Endothelial cell of umbilical vein (primary cell): ENCODE measurements at regions not wholly inside any gene's neighbourhood (a gene's known extent, or its start where the extent isn't known, plus 50 kb on each side); places are given as distances from the start of the nearest gene placed in this dataset.

ENCODE experiments used
- BruUV-seq: library from RNA; stranded (reverse); fragments of 400-500 nt; replicated peaks from 2 replicates; lab custom pipeline; 2021; lab: Mats Ljungman, UMichigan
- CTCF ChIA-PET: fragments of 300-600, 350-600 bp; sonication (Branson Sonifier 250); formaldehyde crosslinking; loops from one replicate; lab custom pipeline; 2021; ENCODE audit warnings: antibody characterized with exemption, inconsistent platforms; lab: Charles Lee
- POLR2A ChIA-PET: fragments of 300-600, 350-600 bp; sonication (Branson Sonifier 250); formaldehyde crosslinking; loops from one replicate; lab custom pipeline; 2021; ENCODE audit warnings: antibody characterized with exemption, inconsistent platforms; lab: Charles Lee
- DNase-seq: peaks from one replicate; pipeline ENCODE4 v3.0.0-alpha.2; 2011; ENCODE audit warnings: low read depth, low spot score
- FAIRE-seq: peaks from 2 replicates; lab custom pipeline; 2011; peaks lifted over from hg19 to GRCh38; lab: Jason Lieb, UNC
- H2AFZ ChIP-seq: 2 replicates; pipeline ENCODE4 v1.6.0; 2012; ENCODE audit warnings: low read depth, low read length, control low read depth, inconsistent platforms
- H3K27ac ChIP-seq: 2 replicates; pipeline ENCODE4 v1.5.1; 2011; ENCODE audit warnings: low read depth, mild to moderate bottlenecking, control low read depth, low read length, moderate library complexity; ENCODE audit not compliant: insufficient read depth
- H3K27me3 ChIP-seq, 2 experiments: 2 replicates each; pipeline versions ENCODE4 v1.6.0 to v1.6.1; 2011; ENCODE audit warnings: low read length in 2 of 2, mixed read lengths in 1 of 2; ENCODE audit not compliant: control insufficient read depth in 2 of 2, insufficient read depth in 2 of 2
- H3K36me3 ChIP-seq, 2 experiments: 2 replicates in 1 of 2; 3 replicates in 1 of 2; pipeline ENCODE4 v1.5.1; 2011; ENCODE audit warnings: low read length in 2 of 2, mild to moderate bottlenecking in 1 of 2, moderate library complexity in 1 of 2; ENCODE audit not compliant: control insufficient read depth in 2 of 2, insufficient read depth in 2 of 2; ENCODE audit errors: extremely low read depth in 1 of 2
- H3K4me1 ChIP-seq: 3 replicates; pipeline ENCODE4 v1.5.1; 2011; ENCODE audit warnings: mild to moderate bottlenecking, low read length; ENCODE audit not compliant: control insufficient read depth, insufficient read depth; ENCODE audit errors: extremely low read depth
- H3K4me2 ChIP-seq: 2 replicates; pipeline ENCODE4 v1.6.1; 2011; ENCODE audit warnings: low read length, control low read depth, mixed read lengths; ENCODE audit not compliant: insufficient read depth
- H3K4me3 ChIP-seq, 3 experiments: fragments of 200-600 bp in 1 of 3; sonication (generic), shearing (Covaris generic) in 1 of 3; replicated peaks in 1 of 3; 2 replicates each; pipeline ENCODE4 v1.5.1; 2011 to 2016; ENCODE audit warnings: control low read depth in 3 of 3, low read length in 3 of 3, mild to moderate bottlenecking in 2 of 3, inconsistent platforms in 1 of 3, low read depth in 1 of 3, moderate library complexity in 1 of 3; ENCODE audit not compliant: insufficient read depth in 1 of 3
- H3K79me2 ChIP-seq: 2 replicates; pipeline ENCODE4 v1.6.0; 2012; ENCODE audit warnings: low read length, inconsistent platforms; ENCODE audit not compliant: control insufficient read depth, insufficient read depth
- H3K9ac ChIP-seq: replicated peaks from 2 replicates; pipeline ENCODE3; 2011; ENCODE audit warnings: low read length, control low read depth; ENCODE audit not compliant: insufficient read depth; ENCODE audit errors: extremely low read depth
- H3K9me1 ChIP-seq: replicated peaks from 3 replicates; pipeline ENCODE4 v1.6.0; 2011; ENCODE audit warnings: mild to moderate bottlenecking, low read length; ENCODE audit not compliant: control insufficient read depth, insufficient read depth; ENCODE audit errors: extremely low read depth
- H3K9me3 ChIP-seq: replicated peaks from 2 replicates; pipeline ENCODE4 v1.5.1; 2012; ENCODE audit warnings: low read length, inconsistent platforms; ENCODE audit not compliant: control insufficient read depth, insufficient read depth
- H4K20me1 ChIP-seq: replicated peaks from 2 replicates; pipeline ENCODE3; 2011; ENCODE audit warnings: mild to moderate bottlenecking, low read length; ENCODE audit not compliant: control insufficient read depth, insufficient read depth; ENCODE audit errors: extremely low read depth
- EZH2 ChIP-seq: IDR thresholded peaks from 2 replicates; pipeline ENCODE4 v1.6.1; 2012; ENCODE audit warnings: borderline replicate concordance, low read depth, mild to moderate bottlenecking, moderate library complexity, low read length, inconsistent platforms; ENCODE audit not compliant: severe bottlenecking
- FOS ChIP-seq: IDR thresholded peaks from 2 replicates; pipeline ENCODE4 v1.6.1; 2011; ENCODE audit warnings: mild to moderate bottlenecking, low read length, moderate library complexity, borderline replicate concordance; ENCODE audit not compliant: insufficient read depth
- GATA2 ChIP-seq: IDR thresholded peaks from 2 replicates; pipeline ENCODE4 v1.7.0; 2011; ENCODE audit warnings: low read depth, mild to moderate bottlenecking, moderate library complexity, mixed read lengths, low read length; ENCODE audit not compliant: insufficient read length, insufficient read depth
- JUN ChIP-seq: IDR thresholded peaks from 2 replicates; pipeline ENCODE4 v1.6.1; 2011; ENCODE audit warnings: borderline replicate concordance, low read depth; ENCODE audit not compliant: insufficient read length, insufficient read depth
- MYC ChIP-seq: IDR thresholded peaks from one replicate; pipeline ENCODE4 v1.6.1; 2011; ENCODE audit warnings: mild to moderate bottlenecking, low read depth, low read length
- POLR2A ChIP-seq: IDR thresholded peaks from 2 replicates; pipeline ENCODE4 v1.6.1; 2012; ENCODE audit warnings: low read depth, mild to moderate bottlenecking, control low read depth, low read length
- POLR2AphosphoS5 ChIP-seq: IDR thresholded peaks from 2 replicates; pipeline ENCODE4 v1.6.1; 2012; ENCODE audit warnings: low read depth, mild to moderate bottlenecking, control low read depth, low read length, moderate library complexity; ENCODE audit not compliant: insufficient read depth
- dilution Hi-C: fragments of 300-500 bp; cut with MboI; formaldehyde crosslinking; loops from one replicate; pipeline ENCODE4 v1.15.0; 2019; ENCODE audit warnings: low sequenced_read_pairs; ENCODE audit not compliant: extremely low pct_ligation_motif_present
- intact Hi-C: fragments of 100-400 bp; cut with micrococcal nuclease; formaldehyde crosslinking; loops from one replicate; pipeline ENCODE4 v1.10.0; 2022
- TF ChIP-seq, protein P1 (sequence below), 2 donors: IDR thresholded peaks; 1 replicate in 1 of 2; 2 replicates in 1 of 2; pipeline ENCODE4 v1.5.1; 2011; ENCODE audit warnings: low read length in 2 of 2, mild to moderate bottlenecking in 2 of 2, moderate library complexity in 2 of 2, control low read depth in 1 of 2, inconsistent platforms in 1 of 2, low read depth in 1 of 2; ENCODE audit not compliant: insufficient read depth in 1 of 2; ENCODE audit errors: extremely low read depth in 1 of 2
- TF ChIP-seq, protein P2 (sequence below): IDR thresholded peaks from 2 replicates; pipeline ENCODE4 v1.6.1; 2011; ENCODE audit not compliant: insufficient read depth, insufficient read length

DNA sequence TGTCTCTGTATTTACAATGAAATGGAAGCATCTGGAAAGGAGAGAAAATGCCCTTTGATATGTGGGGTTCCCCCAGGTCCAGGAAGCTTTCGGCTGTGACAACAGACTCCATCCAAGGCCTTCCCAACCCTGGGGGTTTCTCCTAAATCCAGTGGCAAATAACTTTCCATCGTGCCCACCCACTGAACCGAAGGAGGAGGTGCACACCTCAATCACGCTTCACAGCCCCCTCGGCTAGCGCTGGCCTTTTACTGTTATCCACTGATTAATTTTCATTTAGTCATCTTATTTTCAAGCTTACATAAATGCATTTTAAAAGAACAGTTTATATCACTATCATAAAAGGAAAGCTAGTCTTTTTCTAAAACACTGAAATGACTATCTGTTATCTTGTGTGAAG lies 286.8 kb upstream of the ZMIZ1 start:
- Histone ChIP-seq H3K79me2 (no peaks in the 10 kb centered on the region), H3K36me3 (no peaks in the 10 kb centered on the region), H3K4me1 (no peaks in the 10 kb centered on the region), H4K20me1 (no peaks in the 10 kb centered on the region), H3K9me3 (no peaks in the 10 kb centered on the region), H3K9me1 (no peaks in the 10 kb centered on the region), H3K27ac (no peak overlapping the region), H3K9ac (no peak overlapping the region), H2AFZ (no peak overlapping the region), H3K4me2 (no peak overlapping the region), H3K4me3 (no peak overlapping the region), H3K27me3 (peaks cover 6 to 11% of the 10 kb centered on the region in 2 experiments)
- CTCF ChIA-PET: interaction anchor here (1.5 kb wide), 1 partner anchor 12 kb away, joined by 4 read pairs; no protein-coding TSS in a partner anchor
- no peak for TF ChIP-seq EZH2
- no peak for TF ChIP-seq POLR2A
- TF ChIP-seq, protein P1, sequence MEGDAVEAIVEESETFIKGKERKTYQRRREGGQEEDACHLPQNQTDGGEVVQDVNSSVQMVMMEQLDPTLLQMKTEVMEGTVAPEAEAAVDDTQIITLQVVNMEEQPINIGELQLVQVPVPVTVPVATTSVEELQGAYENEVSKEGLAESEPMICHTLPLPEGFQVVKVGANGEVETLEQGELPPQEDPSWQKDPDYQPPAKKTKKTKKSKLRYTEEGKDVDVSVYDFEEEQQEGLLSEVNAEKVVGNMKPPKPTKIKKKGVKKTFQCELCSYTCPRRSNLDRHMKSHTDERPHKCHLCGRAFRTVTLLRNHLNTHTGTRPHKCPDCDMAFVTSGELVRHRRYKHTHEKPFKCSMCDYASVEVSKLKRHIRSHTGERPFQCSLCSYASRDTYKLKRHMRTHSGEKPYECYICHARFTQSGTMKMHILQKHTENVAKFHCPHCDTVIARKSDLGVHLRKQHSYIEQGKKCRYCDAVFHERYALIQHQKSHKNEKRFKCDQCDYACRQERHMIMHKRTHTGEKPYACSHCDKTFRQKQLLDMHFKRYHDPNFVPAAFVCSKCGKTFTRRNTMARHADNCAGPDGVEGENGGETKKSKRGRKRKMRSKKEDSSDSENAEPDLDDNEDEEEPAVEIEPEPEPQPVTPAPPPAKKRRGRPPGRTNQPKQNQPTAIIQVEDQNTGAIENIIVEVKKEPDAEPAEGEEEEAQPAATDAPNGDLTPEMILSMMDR (IDR thresholded peaks at IDR 0.05; ENCODE audit: extremely low read depth in 1 of 2, insufficient read depth in 1 of 2, low read depth in 1 of 2, low read length in 2 of 2): no peak
- TF ChIP-seq JUN: no peak
- TF ChIP-seq MYC: no peak
- TF ChIP-seq, protein P2, sequence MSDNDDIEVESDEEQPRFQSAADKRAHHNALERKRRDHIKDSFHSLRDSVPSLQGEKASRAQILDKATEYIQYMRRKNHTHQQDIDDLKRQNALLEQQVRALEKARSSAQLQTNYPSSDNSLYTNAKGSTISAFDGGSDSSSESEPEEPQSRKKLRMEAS: no peak
- no peak for TF ChIP-seq POLR2AphosphoS5
- TF ChIP-seq FOS: no peak
- no peak for TF ChIP-seq GATA2
- no peak for FAIRE-seq
- BruUV-seq: no TSS peak
- POLR2A ChIA-PET: no interaction called here
- DNase-seq: no peak
- dilution Hi-C loops (no loop called here), intact Hi-C loops (no loop called here)
